SU-DHL-6 (cell line): ENCODE measurements at regions not wholly inside any gene's neighbourhood (a gene's known extent, or its start where the extent isn't known, plus 50 kb on each side); places are given as distances from the start of the nearest gene placed in this dataset.

Experiments
- CTCF ChIP-seq: fragments of 200-600 bp; sonication (generic); IDR thresholded peaks from one replicate; pipeline ENCODE4 v1.5.1; 2017; ENCODE audit warnings: antibody characterized with exemption, mild to moderate bottlenecking, low read length, moderate library complexity; ENCODE audit not compliant: insufficient read depth, poor library complexity, severe bottlenecking
- EZH2phosphoT487 ChIP-seq: fragments of 200-600 bp; sonication (generic), shearing (Covaris generic); conservative IDR thresholded peaks from 2 replicates; pipeline ENCODE4 v1.6.1; 2018; ENCODE audit warnings: mild to moderate bottlenecking, antibody characterized with exemption, low read length, moderate library complexity, mixed read lengths

- TF ChIP-seq EZH2phosphoT487 = no peak
- TF ChIP-seq CTCF = no peak
These were observed 635.8 kb upstream of the C9orf72 start for GRCh38 chr9:28209130-28209529.
